Stimulated activated CD4-positive, alpha-beta T cell treated with anti-CD3 and anti-CD28 coated beads, Interleukin-15, amount 100 ng/mL, for 1 hour (primary cell): ENCODE measurements at regions not wholly inside any gene's neighbourhood (a gene's known extent, or its start where the extent isn't known, plus 50 kb on each side); places are given as distances from the start of the nearest gene placed in this dataset.
"Not testable (repeated sequence)": the region's sequence is repeated elsewhere in the genome, so short reads cannot be mapped to it uniquely, and the experiment has no call there.

Experiments used
- DNase-seq, 2 donors: peaks; one replicate each; pipeline ENCODE4 v3.0.0-alpha.2; 2020; ENCODE audit warnings: low read depth in 1 of 2, low spot score in 1 of 2

GRCh38 chr1:4118746-4119515 lies 218.9 kb upstream of the C1orf174 start:
- no peak for DNase-seq

- no peak for DNase-seq
These were observed 219.6 kb upstream of the C1orf174 start for GRCh38 chr1:4119516-4120220.

GRCh38 chr1:4120557-4121292 lies 220.7 kb upstream of the C1orf174 start:
- no peak for DNase-seq

- DNase-seq = no peak
These were observed 221.2 kb upstream of the C1orf174 start for GRCh38 chr1:4121293-4121684.

GRCh38 chr1:4121834-4122512 lies 221.9 kb upstream of the C1orf174 start:
- no peak for DNase-seq

- no peak for DNase-seq
These were observed 222.6 kb upstream of the C1orf174 start for GRCh38 chr1:4122513-4123160.

- DNase-seq = no peak
These were observed 224.6 kb upstream of the C1orf174 start for GRCh38 chr1:4124631-4125145.

GRCh38 chr1:4126251-4126650 lies 226.2 kb upstream of the C1orf174 start:
- DNase-seq = no peak

- DNase-seq = no peak
These were observed 226.9 kb upstream of the C1orf174 start for GRCh38 chr1:4126731-4127591.

GRCh38 chr1:4127592-4128140 lies 227.6 kb upstream of the C1orf174 start:
- no peak for DNase-seq

GRCh38 chr1:4128616-4129015 lies 228.5 kb upstream of the C1orf174 start:
- DNase-seq = no peak

GRCh38 chr1:4129693-4130092 lies 229.6 kb upstream of the C1orf174 start:
- DNase-seq = no peak

GRCh38 chr1:4130096-4130495 lies 230.0 kb upstream of the C1orf174 start:
- DNase-seq = no peak

GRCh38 chr1:4131734-4132133 lies 231.7 kb upstream of the C1orf174 start:
- DNase-seq = no peak

GRCh38 chr1:4132352-4133296 lies 232.6 kb upstream of the C1orf174 start:
- no peak for DNase-seq

- DNase-seq = no peak
These were observed 233.3 kb upstream of the C1orf174 start for GRCh38 chr1:4133297-4133938.

GRCh38 chr1:4133939-4134321 lies 233.9 kb upstream of the C1orf174 start:
- no peak for DNase-seq

- not testable (repeated sequence) for DNase-seq
These were observed 235.8 kb upstream of the C1orf174 start for GRCh38 chr1:4135853-4136252.
